KMS-11 (cell line): ENCODE measurements at regions not wholly inside any gene's neighbourhood (a gene's known extent, or its start where the extent isn't known, plus 50 kb on each side); places are given as distances from the start of the nearest gene placed in this dataset.

ENCODE experiments used
- H2AFZ ChIP-seq: fragments of 200-600 bp; sonication (generic); 2 replicates; pipeline ENCODE4 v1.6.1; 2016; ENCODE audit warnings: antibody characterized with exemption, mixed run types, low read depth
- H3K27ac ChIP-seq: fragments of 200-600 bp; sonication (generic); 2 replicates; pipeline ENCODE4 v1.6.1; 2016; ENCODE audit warnings: mild to moderate bottlenecking, mixed run types
- H3K27me3 ChIP-seq: fragments of 200-600 bp; sonication (generic); 2 replicates; pipeline ENCODE4 v1.6.1; 2017; ENCODE audit warnings: mild to moderate bottlenecking, low read depth, mixed run types, moderate library complexity; ENCODE audit not compliant: insufficient read depth
- H3K36me3 ChIP-seq: fragments of 200-600 bp; sonication (generic); 2 replicates; pipeline ENCODE4 v1.6.1; 2017; ENCODE audit warnings: mild to moderate bottlenecking, mixed run types; ENCODE audit not compliant: insufficient read depth
- H3K4me1 ChIP-seq: fragments of 200-600 bp; sonication (generic); 2 replicates; pipeline ENCODE4 v1.6.1; 2016; ENCODE audit warnings: mild to moderate bottlenecking, low read depth, mixed run types; ENCODE audit not compliant: poor library complexity, severe bottlenecking
- H3K4me2 ChIP-seq: fragments of 200-600 bp; sonication (generic); 2 replicates; pipeline ENCODE4 v1.7.0; 2016; ENCODE audit warnings: mild to moderate bottlenecking, mixed run types
- H3K4me3 ChIP-seq: fragments of 200-600 bp; sonication (generic); IDR thresholded peaks from 2 replicates; pipeline ENCODE4 v1.6.1; 2017; ENCODE audit warnings: low read depth, low read length, mixed read lengths; ENCODE audit not compliant: insufficient read depth
- H3K79me2 ChIP-seq: fragments of 200-600 bp; sonication (generic); 2 replicates; pipeline ENCODE4 v1.6.1; 2016; ENCODE audit warnings: low read depth, mixed run types; ENCODE audit not compliant: insufficient read depth
- H3K9ac ChIP-seq: fragments of 200-600 bp; sonication (generic); 2 replicates; pipeline ENCODE4 v1.6.1; 2016; ENCODE audit warnings: mild to moderate bottlenecking, mixed run types
- H4K20me1 ChIP-seq: fragments of 200-600 bp; sonication (generic); 2 replicates; pipeline ENCODE4 v1.6.1; 2016; ENCODE audit warnings: mild to moderate bottlenecking, mixed run types; ENCODE audit not compliant: insufficient read depth
- TF ChIP-seq, protein P1 (sequence below): fragments of 200-600 bp; sonication (generic); conservative IDR thresholded peaks from 2 replicates; pipeline ENCODE4 v1.6.1; 2017; ENCODE audit warnings: low read depth, mild to moderate bottlenecking, antibody characterized with exemption, low read length, moderate library complexity, mixed read lengths

DNA sequence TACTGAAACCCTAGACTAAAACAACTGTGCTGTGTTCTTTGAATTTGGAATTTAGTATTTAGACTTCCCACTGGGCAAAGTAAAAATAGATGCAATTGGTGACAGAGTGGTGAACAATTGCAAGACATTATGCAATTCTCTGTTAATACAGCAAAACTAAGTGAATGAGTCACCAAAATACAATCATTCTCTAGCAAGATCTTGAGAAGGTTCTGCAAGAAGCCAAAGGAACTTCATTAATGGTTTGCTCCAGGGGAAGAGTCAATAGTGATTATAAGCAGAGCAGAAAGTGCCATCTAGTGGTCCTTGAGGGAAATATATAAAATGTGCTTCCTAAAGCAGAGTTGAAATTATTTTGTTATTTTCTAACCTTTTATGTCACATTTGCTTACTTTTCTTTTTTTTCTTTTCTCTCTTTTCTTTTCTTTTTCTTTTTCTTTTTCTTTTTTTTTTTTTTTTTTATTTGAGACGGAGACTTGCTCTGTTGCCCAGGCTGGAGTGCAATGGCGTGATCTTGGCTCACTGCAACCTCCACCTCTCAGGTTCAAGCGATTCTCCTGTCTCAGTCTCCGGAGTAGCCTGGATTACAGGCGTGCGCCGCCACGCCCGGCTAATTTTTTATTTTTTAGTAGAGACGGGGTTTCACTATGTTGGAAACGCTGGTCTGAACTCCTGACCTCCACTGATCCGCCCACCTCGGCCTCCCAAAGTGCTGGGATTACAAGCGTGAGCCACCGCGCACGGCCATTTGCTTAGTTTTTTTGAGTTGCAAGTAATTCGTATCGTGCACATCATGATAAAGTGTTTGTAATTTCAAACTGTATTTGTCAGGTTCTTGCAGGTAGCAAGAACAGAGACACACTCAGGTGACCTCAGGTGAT is 99.2 kb downstream of the CTH start:
- TF ChIP-seq, protein P1, sequence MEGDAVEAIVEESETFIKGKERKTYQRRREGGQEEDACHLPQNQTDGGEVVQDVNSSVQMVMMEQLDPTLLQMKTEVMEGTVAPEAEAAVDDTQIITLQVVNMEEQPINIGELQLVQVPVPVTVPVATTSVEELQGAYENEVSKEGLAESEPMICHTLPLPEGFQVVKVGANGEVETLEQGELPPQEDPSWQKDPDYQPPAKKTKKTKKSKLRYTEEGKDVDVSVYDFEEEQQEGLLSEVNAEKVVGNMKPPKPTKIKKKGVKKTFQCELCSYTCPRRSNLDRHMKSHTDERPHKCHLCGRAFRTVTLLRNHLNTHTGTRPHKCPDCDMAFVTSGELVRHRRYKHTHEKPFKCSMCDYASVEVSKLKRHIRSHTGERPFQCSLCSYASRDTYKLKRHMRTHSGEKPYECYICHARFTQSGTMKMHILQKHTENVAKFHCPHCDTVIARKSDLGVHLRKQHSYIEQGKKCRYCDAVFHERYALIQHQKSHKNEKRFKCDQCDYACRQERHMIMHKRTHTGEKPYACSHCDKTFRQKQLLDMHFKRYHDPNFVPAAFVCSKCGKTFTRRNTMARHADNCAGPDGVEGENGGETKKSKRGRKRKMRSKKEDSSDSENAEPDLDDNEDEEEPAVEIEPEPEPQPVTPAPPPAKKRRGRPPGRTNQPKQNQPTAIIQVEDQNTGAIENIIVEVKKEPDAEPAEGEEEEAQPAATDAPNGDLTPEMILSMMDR = peak; percentile 63
- Histone ChIP-seq H3K9ac (no peak overlapping the region), H3K27me3 (no peaks in the 10 kb centered on the region), H4K20me1 (no peaks in the 10 kb centered on the region), H3K4me1 (no peaks in the 10 kb centered on the region), H3K27ac (no peak overlapping the region), H3K4me2 (no peak overlapping the region), H3K36me3 (no peaks in the 10 kb centered on the region), H3K4me3 (no peak overlapping the region), H2AFZ (no peak overlapping the region), H3K79me2 (no peaks in the 10 kb centered on the region)

DNA sequence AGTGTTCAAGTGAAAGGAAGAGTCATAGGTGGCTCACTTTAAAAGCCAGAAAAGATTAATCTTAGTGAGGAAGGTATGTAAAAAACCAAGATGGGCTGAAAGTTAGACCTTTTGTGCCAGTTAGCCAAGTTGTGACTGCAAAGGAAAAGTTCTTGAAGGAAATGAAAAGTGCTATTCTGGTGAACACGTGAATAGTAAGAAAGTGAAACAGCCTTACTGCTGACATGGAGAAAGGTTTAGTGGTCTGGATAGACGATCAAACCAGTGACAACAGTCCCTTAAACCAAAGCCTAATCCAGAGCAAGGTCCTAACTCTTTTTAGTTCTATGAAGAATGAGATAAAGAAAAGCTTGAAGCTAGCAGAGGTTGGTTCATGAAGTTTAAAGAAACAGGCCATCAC is 106.4 kb downstream of the CTH start:
- Histone ChIP-seq H2AFZ (peak overlapping the region; percentile 58), H3K79me2 (no peaks in the 10 kb centered on the region), H3K27ac (peak overlapping the region; percentile 74), H3K4me2 (peak overlapping the region; percentile 36), H4K20me1 (no peaks in the 10 kb centered on the region), H3K9ac (peak overlapping the region; percentile 58; the same call in 1 of the 2 replicates), H3K27me3 (no peaks in the 10 kb centered on the region), H3K4me1 (peaks cover 28% of the 10 kb centered on the region), H3K36me3 (no peaks in the 10 kb centered on the region), H3K4me3 (no peak overlapping the region)
- TF ChIP-seq, protein P1 = no peak

DNA sequence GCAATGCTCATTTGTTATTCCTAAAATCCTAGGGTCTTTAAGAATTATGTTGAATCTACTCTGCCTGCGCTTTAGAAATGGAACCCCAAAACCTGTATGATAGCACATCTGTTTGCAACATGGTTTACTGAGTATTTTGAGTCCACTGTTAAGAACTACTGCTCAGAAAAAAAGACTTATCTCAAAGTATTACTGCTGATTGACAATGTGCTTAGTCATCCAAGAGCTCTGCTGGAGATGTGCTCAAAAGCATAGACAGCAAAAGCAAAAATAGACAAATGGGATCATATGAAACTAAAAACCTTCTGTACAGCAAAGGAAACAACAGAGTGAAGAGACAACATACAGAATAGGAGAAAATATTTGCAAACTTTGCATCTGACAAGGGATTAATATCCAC is 107.0 kb downstream of the CTH start:
- Histone ChIP-seq H3K79me2 (no peaks in the 10 kb centered on the region), H4K20me1 (no peaks in the 10 kb centered on the region), H2AFZ (peak overlapping the region; percentile 58), H3K27ac (peak overlapping the region; percentile 74), H3K4me1 (peaks cover 28% of the 10 kb centered on the region), H3K9ac (peak overlapping the region; percentile 58; the same call in 1 of the 2 replicates), H3K4me2 (peak overlapping the region; percentile 36), H3K36me3 (no peaks in the 10 kb centered on the region), H3K27me3 (no peaks in the 10 kb centered on the region), H3K4me3 (no peak overlapping the region)
- TF ChIP-seq, protein P1 = no peak

DNA sequence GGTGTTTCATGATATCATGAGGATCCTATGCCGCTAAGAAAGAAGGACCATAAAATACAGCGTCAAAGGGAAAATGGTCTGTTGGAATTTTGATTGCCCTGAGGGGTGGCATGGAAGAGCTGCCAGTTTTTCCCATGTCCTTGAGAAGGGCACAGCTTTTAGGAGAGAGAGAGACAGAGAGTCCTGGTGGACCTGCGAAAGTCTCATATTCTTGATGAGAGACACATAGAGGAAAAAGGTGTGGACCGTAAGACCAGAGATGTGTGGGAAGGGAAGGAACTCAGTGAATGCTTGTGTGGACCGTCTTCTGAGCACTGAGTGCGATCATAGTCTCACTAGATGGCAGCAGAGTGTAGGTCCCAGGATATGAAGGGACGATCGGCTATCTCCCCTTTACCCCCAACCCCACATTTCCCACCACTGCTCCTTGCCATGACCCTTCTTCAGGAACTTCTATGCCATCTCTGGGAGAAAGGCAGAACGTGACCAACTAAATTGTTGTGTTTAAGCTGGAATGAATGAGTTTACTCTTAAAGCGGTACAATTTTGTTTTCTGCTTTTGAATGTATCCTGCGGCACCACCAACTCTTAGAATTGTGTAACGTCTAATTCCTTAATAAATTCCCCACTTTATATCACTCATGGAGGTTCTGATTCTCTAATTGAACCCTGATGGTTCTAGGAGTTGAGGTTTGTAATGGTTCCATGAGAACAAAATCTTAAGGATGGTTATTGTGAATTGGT is 117.7 kb downstream of the CTH start:
- Histone ChIP-seq H3K27ac (no peak overlapping the region), H3K4me1 (no peaks in the 10 kb centered on the region), H2AFZ (no peak overlapping the region), H3K4me3 (no peak overlapping the region), H3K79me2 (no peaks in the 10 kb centered on the region), H3K4me2 (no peak overlapping the region), H3K9ac (no peak overlapping the region), H4K20me1 (no peaks in the 10 kb centered on the region), H3K27me3 (no peaks in the 10 kb centered on the region), H3K36me3 (no peaks in the 10 kb centered on the region)
- TF ChIP-seq, protein P1 = 0 out of 2 replicates have a peak, but pooled peaks have one; percentile 21
